HG03575 (cell line): ENCODE measurements at regions not wholly inside any gene's neighbourhood (a gene's known extent, or its start where the extent isn't known, plus 50 kb on each side); places are given as distances from the start of the nearest gene placed in this dataset.
"Not testable (repeated sequence)": the region's sequence is repeated elsewhere in the genome, so short reads cannot be mapped to it uniquely, and the experiment has no call there.

Experiments
- ATAC-seq: cut with Tn5 transposase; IDR thresholded peaks from one replicate; pipeline ENCODE4 v1.9.1; 2021; ENCODE audit not compliant: unreplicated experiment, insufficient number of reproducible peaks, low FRiP score; ENCODE audit errors: extremely low read depth

- ATAC-seq, result no peak
Observed at GRCh38 chr5:96527768-96528661, 95.0 kb upstream of the PCSK1 start.

- no peak for ATAC-seq
Observed at GRCh38 chr5:96528826-96529474, 95.9 kb upstream of the PCSK1 start.

- ATAC-seq, result no peak
Observed at GRCh38 chr5:96529559-96529958, 96.5 kb upstream of the PCSK1 start.

- no peak for ATAC-seq
Observed at GRCh38 chr5:96530901-96531300, 97.9 kb upstream of the PCSK1 start.

GRCh38 chr5:96533371-96533770, 100.3 kb upstream of the PCSK1 start:
- no peak for ATAC-seq

- ATAC-seq, result no peak
Observed at GRCh38 chr5:96537386-96537785, 104.3 kb upstream of the PCSK1 start.

- ATAC-seq, result no peak
Observed at GRCh38 chr5:96538808-96539250, 105.8 kb upstream of the PCSK1 start.

GRCh38 chr5:96546120-96546519, 113.1 kb upstream of the PCSK1 start:
- no peak for ATAC-seq

- no peak for ATAC-seq
Observed at GRCh38 chr5:96547486-96547885, 114.4 kb upstream of the PCSK1 start.

GRCh38 chr5:96548905-96549304, 113.3 kb upstream of the CAST start:
- ATAC-seq, result no peak

- ATAC-seq, result not testable (repeated sequence)
Observed at GRCh38 chr5:96560857-96561256, 101.3 kb upstream of the CAST start.

- ATAC-seq, result no peak
Observed at GRCh38 chr5:96562614-96563013, 99.6 kb upstream of the CAST start.

GRCh38 chr5:96563816-96564215, 98.4 kb upstream of the CAST start:
- ATAC-seq, result no peak

GRCh38 chr5:96565582-96566265, 96.5 kb upstream of the CAST start:
- ATAC-seq, result no peak

- no peak for ATAC-seq
Observed at GRCh38 chr5:96566833-96567587, 95.2 kb upstream of the CAST start.

- no peak for ATAC-seq
Observed at GRCh38 chr5:96569332-96569731, 92.8 kb upstream of the CAST start.

- ATAC-seq, result no peak
Observed at GRCh38 chr5:96569770-96570169, 92.4 kb upstream of the CAST start.

- no peak for ATAC-seq
Observed at GRCh38 chr5:96572864-96573512, 89.2 kb upstream of the CAST start.

GRCh38 chr5:96573513-96573894, 88.7 kb upstream of the CAST start:
- ATAC-seq, result no peak
